Activated naive CD4-positive, alpha-beta T cell treated with anti-CD3 and anti-CD28 coated beads for 36 hours (primary cell): ENCODE measurements at regions not wholly inside any gene's neighbourhood (a gene's known extent, or its start where the extent isn't known, plus 50 kb on each side); places are given as distances from the start of the nearest gene placed in this dataset.
"Not testable (repeated sequence)": the region's sequence is repeated elsewhere in the genome, so short reads cannot be mapped to it uniquely, and the experiment has no call there.

Experiments
- CTCF ChIA-PET: fragments of 350-600 bp; sonication (Branson Sonifier 250); formaldehyde crosslinking; loops from one replicate; lab custom pipeline; 2021; ENCODE audit warnings: antibody characterized with exemption; lab: Charles Lee
- DNase-seq: peaks from one replicate; pipeline ENCODE4 v3.0.0-alpha.2; 2020
- H3K27ac Mint-ChIP-seq: one replicate; pipeline ENCODE4 v1.8.0; 2021; ENCODE audit warnings: mild to moderate bottlenecking, mixed read lengths
- H3K27me3 Mint-ChIP-seq: one replicate; pipeline ENCODE4 v1.8.0; 2021; ENCODE audit warnings: low read depth, mixed read lengths
- H3K36me3 Mint-ChIP-seq: one replicate; pipeline ENCODE4 v1.8.0; 2021; ENCODE audit warnings: low read depth, mixed read lengths
- H3K4me1 Mint-ChIP-seq: one replicate; pipeline ENCODE4 v1.8.0; 2021; ENCODE audit warnings: low read depth, mixed read lengths
- H3K4me3 Mint-ChIP-seq: one replicate; pipeline ENCODE4 v1.8.0; 2021; ENCODE audit warnings: mild to moderate bottlenecking, moderate library complexity, mixed read lengths
- H3K9me3 Mint-ChIP-seq: one replicate; pipeline ENCODE4 v1.8.0; 2021; ENCODE audit warnings: mixed read lengths
- intact Hi-C: fragments of 100-400 bp; cut with micrococcal nuclease; formaldehyde crosslinking; loops from one replicate; pipeline ENCODE4 v1.15.1; 2023

DNA sequence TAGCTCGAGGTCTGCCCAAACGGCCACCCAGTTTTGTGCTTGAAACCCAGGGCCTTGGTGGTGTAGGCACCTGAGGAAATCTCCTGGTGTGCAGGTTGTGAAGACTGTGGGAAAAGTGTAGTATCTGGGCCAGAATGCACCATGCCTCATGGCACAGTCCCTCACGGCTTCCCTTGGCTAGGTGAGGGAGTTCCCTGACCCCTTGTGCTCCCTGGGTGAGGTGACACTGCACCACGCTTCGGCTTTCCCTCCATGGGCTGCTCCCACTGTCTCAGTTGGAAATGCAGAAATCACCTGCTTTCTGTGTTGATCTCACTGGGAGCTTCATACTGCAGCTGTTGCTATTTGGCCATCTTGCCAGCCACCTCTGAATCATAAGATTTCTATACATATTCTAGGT is 62.4 kb upstream of the CDK6 start:
- no peak for DNase-seq
- no peak overlapping the region for H3K4me3 Mint-ChIP-seq
- no peak overlapping the region for H3K27ac Mint-ChIP-seq
- intact Hi-C loops: no loop called here
- H3K27me3 Mint-ChIP-seq: peaks cover 22% of the 10 kb centered on the region
- H3K9me3 Mint-ChIP-seq: peaks cover 45% of the 10 kb centered on the region
- H3K4me1 Mint-ChIP-seq: peaks cover 11% of the 10 kb centered on the region
- H3K36me3 Mint-ChIP-seq: peaks cover 16% of the 10 kb centered on the region
- CTCF ChIA-PET: no interaction called here

DNA sequence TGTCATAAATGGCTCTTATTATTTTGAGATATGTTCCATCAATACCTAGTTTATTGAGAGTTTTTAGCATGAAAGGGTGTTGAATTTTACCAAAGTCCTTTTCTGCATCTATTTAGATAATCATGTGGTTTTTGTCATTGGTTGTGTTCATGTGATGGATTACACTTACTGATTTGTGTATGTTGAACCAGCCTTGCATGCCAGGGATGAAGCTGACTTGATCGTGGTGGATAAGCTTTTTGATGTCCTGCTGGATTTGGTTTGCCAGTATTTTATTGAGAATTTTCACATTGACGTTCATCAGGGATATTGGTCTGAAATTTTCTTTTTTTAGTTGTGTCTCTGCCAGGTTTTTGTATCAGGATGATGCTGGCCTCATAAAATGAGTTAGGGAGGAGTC is 58.5 kb upstream of the CDK6 start:
- Mint-ChIP-seq H3K36me3 (peaks cover 11% of the 10 kb centered on the region), H3K9me3 (peaks cover 37% of the 10 kb centered on the region), H3K27me3 (peaks cover 34% of the 10 kb centered on the region)
- H3K4me1 Mint-ChIP-seq, CTCF ChIA-PET, H3K27ac Mint-ChIP-seq, intact Hi-C loops, DNase-seq, H3K4me3 Mint-ChIP-seq: not testable (repeated sequence)

DNA sequence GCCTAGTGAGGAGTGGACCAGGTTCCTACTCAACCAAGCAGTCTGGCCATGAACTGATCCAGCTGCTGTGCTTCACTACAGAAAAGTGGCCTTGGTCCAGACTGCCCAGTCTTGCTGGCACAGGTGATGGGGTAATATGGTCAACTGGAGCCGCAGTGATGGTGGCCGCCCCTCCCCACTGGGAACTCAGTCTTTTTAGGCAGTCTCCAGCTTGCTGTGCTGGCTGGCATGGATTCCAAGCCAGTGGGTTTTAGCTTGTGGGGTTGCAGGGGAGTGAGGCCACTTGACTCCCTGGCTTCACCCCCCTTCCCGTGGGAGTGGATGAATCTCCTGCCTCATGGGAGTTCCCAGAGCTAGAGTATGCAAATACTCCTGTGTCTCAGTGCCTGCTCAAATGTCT is 52.7 kb upstream of the CDK6 start:
- H3K36me3 Mint-ChIP-seq: no peaks in the 10 kb centered on the region
- CTCF ChIA-PET: no interaction called here
- H3K4me3 Mint-ChIP-seq: no peak overlapping the region
- H3K9me3 Mint-ChIP-seq: peaks cover 11% of the 10 kb centered on the region
- H3K27me3 Mint-ChIP-seq: peaks cover 20% of the 10 kb centered on the region
- H3K27ac Mint-ChIP-seq: no peak overlapping the region
- H3K4me1 Mint-ChIP-seq: peaks cover under 1% of the 10 kb centered on the region
- no peak for DNase-seq
- intact Hi-C loops: no loop called here
